Neuronal stem cell (in vitro differentiated cells): ENCODE measurements at regions not wholly inside any gene's neighbourhood (a gene's known extent, or its start where the extent isn't known, plus 50 kb on each side); places are given as distances from the start of the nearest gene placed in this dataset.

Experiments
- DNase-seq: peaks from one replicate; pipeline ENCODE4 v3.0.0-alpha.2; 2013; ENCODE audit warnings: low spot score
- H2AFZ ChIP-seq: one replicate; pipeline ENCODE4 v1.6.1; 2013; ENCODE audit warnings: mild to moderate bottlenecking, low read length, inconsistent platforms
- H2AK5ac ChIP-seq: 2 replicates; pipeline ENCODE4 v1.6.1; 2013; ENCODE audit warnings: low read depth, mild to moderate bottlenecking, inconsistent platforms, low read length, moderate library complexity, mixed read lengths
- H2BK120ac ChIP-seq: 2 replicates; pipeline ENCODE4 v1.6.1; 2013; ENCODE audit warnings: low read depth, mild to moderate bottlenecking, inconsistent platforms, low read length, moderate library complexity, mixed read lengths
- H2BK12ac ChIP-seq: one replicate; pipeline ENCODE4 v1.6.1; 2013; ENCODE audit warnings: low read length, inconsistent platforms
- H2BK15ac ChIP-seq: 2 replicates; pipeline ENCODE4 v1.6.1; 2013; ENCODE audit warnings: mild to moderate bottlenecking, low read length, inconsistent platforms, mixed read lengths
- H2BK5ac ChIP-seq: one replicate; pipeline ENCODE4 v1.6.1; 2013; ENCODE audit warnings: inconsistent platforms, mild to moderate bottlenecking, low read length, moderate library complexity
- H3K14ac ChIP-seq: one replicate; pipeline ENCODE4 v1.6.1; 2013; ENCODE audit warnings: low read length, inconsistent platforms
- H3K18ac ChIP-seq: 2 replicates; pipeline ENCODE4 v1.6.1; 2013; ENCODE audit warnings: low read length, inconsistent platforms
- H3K23ac ChIP-seq: 2 replicates; pipeline ENCODE4 v1.6.1; 2013; ENCODE audit warnings: low read depth, mild to moderate bottlenecking, mixed read lengths, low read length, inconsistent platforms; ENCODE audit not compliant: poor library complexity
- H3K27ac ChIP-seq: replicated peaks from 3 replicates; pipeline ENCODE4 v1.5.1; 2013; ENCODE audit warnings: low read length, inconsistent platforms
- H3K27me3 ChIP-seq, 3 experiments: 2 replicates each; pipeline ENCODE4 v1.6.1; 2013; ENCODE audit warnings: low read length in 3 of 3, mild to moderate bottlenecking in 2 of 3, inconsistent platforms in 1 of 3, low read depth in 1 of 3, mixed read lengths in 1 of 3, moderate library complexity in 1 of 3; ENCODE audit not compliant: control insufficient read depth in 3 of 3, insufficient read depth in 3 of 3
- H3K36me3 ChIP-seq, 2 donors: replicated peaks in 1 of 2; 2 replicates each; pipeline ENCODE4 v1.6.1; 2013; ENCODE audit warnings: low read length in 2 of 2; ENCODE audit not compliant: control insufficient read depth in 2 of 2, insufficient read depth in 2 of 2
- H3K4ac ChIP-seq: 2 replicates; pipeline ENCODE4 v1.6.1; 2013; ENCODE audit warnings: inconsistent platforms, mild to moderate bottlenecking, low read length, moderate library complexity
- H3K4me1 ChIP-seq, 2 donors: 1 replicate in 1 of 2; 2 replicates in 1 of 2; pipeline ENCODE4 v1.6.1; 2013; ENCODE audit warnings: low read length in 2 of 2, low read depth in 1 of 2; ENCODE audit not compliant: control insufficient read depth in 2 of 2, insufficient read depth in 1 of 2
- H3K4me2 ChIP-seq: one replicate; pipeline ENCODE4 v1.6.1; 2013; ENCODE audit warnings: mild to moderate bottlenecking, low read length, inconsistent platforms; ENCODE audit not compliant: insufficient read depth, poor library complexity, severe bottlenecking
- H3K4me3 ChIP-seq, 2 donors: 2 replicates each; pipeline ENCODE4 v1.5.1; 2013; ENCODE audit warnings: low read length in 2 of 2, mild to moderate bottlenecking in 2 of 2, inconsistent platforms in 1 of 2, moderate library complexity in 1 of 2
- H3K79me1 ChIP-seq: one replicate; pipeline ENCODE4 v1.6.1; 2013; ENCODE audit warnings: low read depth, mild to moderate bottlenecking, inconsistent platforms, low read length, moderate library complexity
- H3K9ac ChIP-seq: one replicate; pipeline ENCODE4 v1.6.1; 2013; ENCODE audit warnings: mild to moderate bottlenecking, low read depth, low read length, inconsistent platforms; ENCODE audit not compliant: poor library complexity
- H3K9me3 ChIP-seq, 2 donors: replicated peaks in 1 of 2; 2 replicates each; pipeline versions ENCODE3 to v1.6.1; 2013; ENCODE audit warnings: low read length in 2 of 2, mild to moderate bottlenecking in 2 of 2, inconsistent platforms in 1 of 2, low read depth in 1 of 2, mixed read lengths in 1 of 2, moderate library complexity in 1 of 2; ENCODE audit not compliant: control insufficient read depth in 2 of 2, insufficient read depth in 1 of 2
- H4K8ac ChIP-seq: one replicate; pipeline ENCODE4 v1.6.1; 2013; ENCODE audit warnings: low read depth, mild to moderate bottlenecking, inconsistent platforms, low read length, moderate library complexity
- H4K91ac ChIP-seq: one replicate; pipeline ENCODE4 v1.6.1; 2013; ENCODE audit warnings: low read length, low read depth, mild to moderate bottlenecking, inconsistent platforms; ENCODE audit not compliant: poor library complexity
- WGBS, 2 donors: extraction: QIAGEN DNeasy Blood & Tissue Kit; methylation state at CpG; one replicate each; pipeline ENCODE4 v1.1.7; 2013; ENCODE audit warnings: missing lambda C conversion rate in 2 of 2, mixed read lengths in 1 of 2; ENCODE audit not compliant: insufficient read length in 2 of 2, insufficient replicate concordance in 1 of 2; ENCODE audit errors: extremely low coverage in 2 of 2; 5-methylcytosine and 5-hydroxymethylcytosine counted together

- H4K91ac ChIP-seq, result no peak overlapping the region
- H3K27me3 ChIP-seq, result no peaks in the 10 kb centered on the region
- no peaks in the 10 kb centered on the region for H3K9me3 ChIP-seq
- H3K14ac ChIP-seq, result no peak overlapping the region
- H3K27ac ChIP-seq, result no peak overlapping the region
- no peak overlapping the region for H3K18ac ChIP-seq
- H2BK5ac ChIP-seq, result no peak overlapping the region
- no peak overlapping the region for H2AFZ ChIP-seq
- no peak overlapping the region for H2AK5ac ChIP-seq
- no peak overlapping the region for H3K9ac ChIP-seq
- no peak overlapping the region for H2BK15ac ChIP-seq
- WGBS, 2 donors, result no CpG with 5 or more reads among the region's 2 CpGs
- H3K4ac ChIP-seq, result no peak overlapping the region
- no peak overlapping the region for H2BK120ac ChIP-seq
- H2BK12ac ChIP-seq, result no peak overlapping the region
- H3K4me2 ChIP-seq, result no peak overlapping the region
- H3K79me1 ChIP-seq, result no peaks in the 10 kb centered on the region
- H4K8ac ChIP-seq, result no peak overlapping the region
- no peaks in the 10 kb centered on the region for H3K4me1 ChIP-seq
- no peak overlapping the region for H3K23ac ChIP-seq
- no peak for DNase-seq
- H3K36me3 ChIP-seq, result no peaks in the 10 kb centered on the region
- H3K4me3 ChIP-seq, result no peak overlapping the region
Measured at GRCh38 chr7:131967216-131967730, 410.8 kb upstream of the PODXL start.

- H2BK12ac ChIP-seq, result no peak overlapping the region
- H2BK5ac ChIP-seq, result no peak overlapping the region
- no peak overlapping the region for H2AK5ac ChIP-seq
- H3K18ac ChIP-seq, result no peak overlapping the region
- no peak overlapping the region for H3K4me3 ChIP-seq
- no peak overlapping the region for H3K27ac ChIP-seq
- H4K91ac ChIP-seq, result no peak overlapping the region
- DNase-seq, result no peak
- no peaks in the 10 kb centered on the region for H3K79me1 ChIP-seq
- H3K27me3 ChIP-seq, result no peaks in the 10 kb centered on the region
- H2AFZ ChIP-seq, result no peak overlapping the region
- H3K23ac ChIP-seq, result no peak overlapping the region
- no peak overlapping the region for H4K8ac ChIP-seq
- no peak overlapping the region for H3K4me2 ChIP-seq
- H3K9me3 ChIP-seq, result no peaks in the 10 kb centered on the region
- H3K14ac ChIP-seq, result no peak overlapping the region
- H3K4ac ChIP-seq, result no peak overlapping the region
- peaks cover 0 to 2% of the 10 kb centered on the region in 2 donors for H3K4me1 ChIP-seq
- H2BK15ac ChIP-seq, result no peak overlapping the region
- H3K9ac ChIP-seq, result no peak overlapping the region
- H2BK120ac ChIP-seq, result no peak overlapping the region
- WGBS, 2 donors, result no CpG with 5 or more reads among the region's 7 CpGs
- H3K36me3 ChIP-seq, result no peaks in the 10 kb centered on the region
Measured at GRCh38 chr7:131964203-131964602, 407.8 kb upstream of the PODXL start.

GRCh38 chr7:131961054-131961680 is 404.7 kb upstream of the PODXL start:
- Histone ChIP-seq H3K23ac (no peak overlapping the region), H3K36me3 (no peaks in the 10 kb centered on the region), H3K9ac (no peak overlapping the region), H3K18ac (no peak overlapping the region), H3K4ac (no peak overlapping the region), H2BK15ac (no peak overlapping the region), H3K9me3 (peaks cover 0 to 2% of the 10 kb centered on the region in 2 donors), H3K4me1 (peaks cover 0 to 2% of the 10 kb centered on the region in 2 donors), H3K27ac (no peak overlapping the region), H3K27me3 (no peaks in the 10 kb centered on the region), H4K8ac (no peak overlapping the region), H2AFZ (no peak overlapping the region), H3K4me2 (no peak overlapping the region), H2BK120ac (no peak overlapping the region), H2BK12ac (no peak overlapping the region), H2BK5ac (no peak overlapping the region), H3K14ac (no peak overlapping the region), H2AK5ac (no peak overlapping the region), H4K91ac (no peak overlapping the region), H3K4me3 (no peak overlapping the region), H3K79me1 (no peaks in the 10 kb centered on the region)
- no peak for DNase-seq
- WGBS, 2 donors, result no CpG with 5 or more reads among the region's 11 CpGs

GRCh38 chr7:131959106-131959812 is 402.8 kb upstream of the PODXL start:
- Histone ChIP-seq H3K27me3 (no peaks in the 10 kb centered on the region), H3K18ac (no peak overlapping the region), H4K8ac (no peak overlapping the region), H4K91ac (no peak overlapping the region), H2BK12ac (no peak overlapping the region), H3K4me3 (no peak overlapping the region), H3K9ac (no peak overlapping the region), H3K79me1 (no peaks in the 10 kb centered on the region), H3K27ac (no peak overlapping the region), H3K23ac (no peak overlapping the region), H2AFZ (no peak overlapping the region), H3K36me3 (no peaks in the 10 kb centered on the region), H3K4me1 (peaks cover 0 to 5% of the 10 kb centered on the region in 2 donors), H2BK5ac (no peak overlapping the region), H2AK5ac (no peak overlapping the region), H3K4ac (no peak overlapping the region), H2BK120ac (no peak overlapping the region), H3K4me2 (no peak overlapping the region), H2BK15ac (no peak overlapping the region), H3K9me3 (peaks cover 0 to 2% of the 10 kb centered on the region in 2 donors), H3K14ac (no peak overlapping the region)
- WGBS, 2 donors, result no CpG with 5 or more reads among the region's 4 CpGs
- no peak for DNase-seq
